Dermis microvascular lymphatic vessel endothelial cell (primary cell): ENCODE measurements at regions not wholly inside any gene's neighbourhood (a gene's known extent, or its start where the extent isn't known, plus 50 kb on each side); places are given as distances from the start of the nearest gene placed in this dataset.
"Not testable (repeated sequence)": the region's sequence is repeated elsewhere in the genome, so short reads cannot be mapped to it uniquely, and the experiment has no call there.

Experiments
- DNase-seq, 2 donors: peaks; one replicate each; pipeline versions ENCODE4 v3.0.0 to v3.0.0-alpha.2; 2010; ENCODE audit warnings: low read depth in 2 of 2

DNA sequence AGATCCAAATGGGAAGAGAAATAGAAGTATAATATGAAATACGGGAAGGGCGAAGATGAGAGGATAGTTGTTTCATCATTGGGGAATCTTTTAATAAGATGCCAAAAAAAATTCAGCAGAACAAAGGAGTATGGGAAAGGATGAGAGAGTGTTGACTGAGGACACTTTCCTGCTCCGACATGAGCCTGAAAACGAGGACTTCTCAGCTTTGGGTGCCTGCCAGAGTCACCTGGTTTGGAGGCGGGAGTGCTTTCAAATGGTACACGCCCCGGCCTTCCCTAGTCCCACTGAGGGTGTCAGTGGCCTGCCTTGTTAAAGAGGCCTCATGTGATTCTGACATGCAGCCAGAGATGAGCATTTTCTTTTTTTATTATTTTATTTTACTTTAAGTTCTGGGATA lies 250.9 kb downstream of the ANKRD60 start:
- no peak for DNase-seq

DNA sequence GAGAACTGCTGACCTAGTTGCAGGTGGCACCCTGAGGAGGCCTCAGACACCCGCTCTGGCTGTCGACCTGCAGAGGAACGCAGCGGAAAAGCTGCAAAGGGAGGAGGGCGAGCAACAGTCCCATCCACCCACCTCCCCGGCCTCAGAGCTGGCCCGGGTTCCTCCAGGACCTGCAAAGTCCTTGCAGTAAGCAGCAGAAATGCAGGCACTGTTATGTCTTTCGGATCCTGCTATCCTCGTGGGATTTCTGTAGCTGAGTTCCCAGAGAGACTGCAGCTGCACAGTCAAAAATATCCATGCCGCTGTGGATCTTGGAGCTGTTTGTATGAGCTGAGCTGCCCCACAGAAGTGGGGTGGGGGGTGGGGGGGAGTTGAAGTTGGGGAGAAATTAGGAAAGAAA lies 251.3 kb downstream of the ANKRD60 start:
- no peak for DNase-seq

DNA sequence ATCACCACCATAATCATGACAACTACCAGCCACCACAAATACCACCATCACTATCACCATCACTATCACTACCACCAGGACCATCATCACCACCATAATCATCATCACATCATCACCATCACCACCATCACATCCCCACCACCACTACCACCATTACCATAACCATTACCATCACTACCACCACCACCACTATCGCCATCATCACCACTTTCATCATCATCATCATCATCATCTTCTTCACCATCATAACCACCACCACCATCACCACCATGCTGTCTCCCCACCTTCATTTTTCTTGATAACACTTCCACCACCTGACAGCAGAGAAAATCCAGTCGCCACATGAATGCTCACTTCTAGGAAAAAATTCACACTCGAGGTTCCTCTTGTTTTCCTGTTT lies 253.6 kb downstream of the ANKRD60 start:
- no peak for DNase-seq

DNA sequence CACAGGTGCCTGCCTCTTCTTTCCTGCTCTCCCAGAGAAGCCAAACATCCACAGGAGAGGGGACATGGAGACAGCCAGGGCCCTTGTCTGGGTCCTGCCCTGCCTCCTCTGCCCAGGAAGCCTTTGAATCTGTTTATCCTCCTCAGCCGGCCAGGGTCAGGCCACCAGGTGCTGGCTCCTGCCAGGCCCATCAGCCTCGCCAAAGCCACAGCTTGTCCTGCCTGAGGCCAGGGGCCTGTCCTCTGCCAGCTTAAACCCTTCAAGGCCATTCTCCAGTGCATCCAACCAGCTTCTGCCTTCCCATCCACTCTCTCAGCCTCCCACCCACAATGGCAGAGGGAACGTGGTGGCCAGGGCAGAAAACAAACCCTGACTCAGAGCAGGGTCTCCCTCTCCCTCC lies 254.6 kb downstream of the ANKRD60 start:
- DNase-seq: no peak

DNA sequence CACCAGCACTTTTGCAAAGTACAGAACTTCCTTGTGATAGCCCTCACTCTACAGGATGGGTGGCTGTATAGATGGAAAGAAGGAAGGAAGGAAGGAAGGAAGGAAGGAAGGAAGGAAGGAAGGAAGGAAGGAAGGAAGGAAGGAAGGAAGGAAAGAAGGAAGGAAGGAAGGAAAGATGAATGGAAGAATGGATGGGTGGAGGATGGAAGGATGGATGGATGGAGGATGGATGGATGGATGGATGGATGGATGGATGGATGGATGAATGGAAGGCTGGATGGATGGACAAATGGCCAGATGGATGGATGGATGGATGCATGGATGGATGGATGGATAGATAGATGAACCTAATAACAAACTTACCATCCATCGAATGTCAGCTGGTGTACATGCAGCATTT lies 256.9 kb downstream of the ANKRD60 start:
- DNase-seq: not testable (repeated sequence)

DNA sequence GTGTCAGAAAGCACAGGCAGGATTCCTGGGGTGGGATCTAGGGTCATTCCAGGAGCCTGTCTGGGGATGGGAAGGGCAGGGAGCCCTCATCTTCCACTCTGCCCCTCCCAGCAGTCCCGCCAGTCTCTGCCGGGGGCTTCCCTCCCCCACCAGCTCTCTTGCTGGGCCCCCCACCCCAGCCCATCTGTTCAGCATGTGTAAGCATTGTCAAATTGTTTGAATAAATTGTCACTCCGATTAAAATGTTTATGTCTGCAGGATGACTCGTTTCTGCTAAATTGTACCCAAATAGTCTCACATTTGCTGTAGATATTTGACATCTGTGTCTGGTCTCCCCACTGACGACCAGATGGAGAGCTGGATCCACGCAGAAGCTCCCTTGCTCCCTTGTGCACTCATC lies 257.6 kb downstream of the ANKRD60 start:
- no peak for DNase-seq

DNA sequence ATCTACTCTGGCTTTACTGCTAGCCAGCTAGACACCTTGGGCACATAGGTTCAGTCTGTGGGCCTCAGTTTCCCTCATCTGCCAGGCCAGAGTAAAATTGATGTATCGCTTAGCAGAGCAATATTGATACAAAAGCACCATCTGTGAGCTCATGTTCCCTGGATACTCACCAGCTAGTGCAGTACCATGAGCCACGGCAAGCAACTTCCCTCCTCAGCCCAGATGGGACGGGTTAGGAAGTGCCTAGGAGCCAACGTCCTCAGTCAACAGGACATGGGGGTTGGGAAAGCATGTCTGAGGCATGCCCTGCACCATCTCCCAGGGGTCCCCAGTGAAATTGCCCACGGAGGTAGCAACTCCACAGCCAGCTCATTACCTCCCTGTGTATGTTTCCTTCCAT lies 258.3 kb downstream of the ANKRD60 start:
- DNase-seq: no peak

DNA sequence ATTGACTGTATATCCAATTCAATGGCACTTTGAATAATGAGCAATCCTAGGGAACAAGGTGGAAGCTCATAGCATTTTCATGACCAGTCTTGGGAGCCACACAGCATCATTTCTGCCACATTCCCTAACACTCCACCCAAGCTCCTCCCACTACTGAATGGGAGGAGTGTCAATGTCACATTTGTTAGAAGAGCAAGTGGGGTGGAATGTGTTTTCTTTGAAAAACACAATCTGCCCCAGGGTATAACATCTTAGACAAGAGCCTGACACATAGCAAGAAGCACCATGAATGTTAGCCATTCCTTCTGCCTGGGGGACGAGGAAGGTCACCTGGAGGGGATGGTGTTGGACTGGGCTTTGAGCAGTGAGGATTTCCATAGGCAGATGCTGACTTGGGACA lies 258.3 kb upstream of the PMEPA1 start:
- DNase-seq: no peak

DNA sequence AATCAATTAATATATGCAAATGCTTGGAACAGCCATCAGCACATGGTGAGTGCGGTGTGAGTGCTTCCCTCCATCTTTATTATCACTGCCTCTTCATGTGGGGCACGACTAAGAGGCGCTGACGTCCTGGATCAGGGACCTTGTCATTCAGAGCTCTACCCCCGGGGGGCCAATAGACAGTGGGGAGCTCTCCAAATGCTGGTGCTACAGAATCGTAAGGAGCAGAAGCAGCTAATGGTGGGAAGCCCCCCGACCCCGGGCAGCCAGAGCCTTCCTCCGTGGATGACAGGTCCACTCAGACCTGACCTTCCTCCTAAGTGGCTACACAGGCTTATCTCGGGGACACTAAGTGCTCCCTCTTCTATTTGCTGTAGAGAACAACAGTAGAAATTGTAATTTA lies 257.5 kb upstream of the PMEPA1 start:
- no peak for DNase-seq

DNA sequence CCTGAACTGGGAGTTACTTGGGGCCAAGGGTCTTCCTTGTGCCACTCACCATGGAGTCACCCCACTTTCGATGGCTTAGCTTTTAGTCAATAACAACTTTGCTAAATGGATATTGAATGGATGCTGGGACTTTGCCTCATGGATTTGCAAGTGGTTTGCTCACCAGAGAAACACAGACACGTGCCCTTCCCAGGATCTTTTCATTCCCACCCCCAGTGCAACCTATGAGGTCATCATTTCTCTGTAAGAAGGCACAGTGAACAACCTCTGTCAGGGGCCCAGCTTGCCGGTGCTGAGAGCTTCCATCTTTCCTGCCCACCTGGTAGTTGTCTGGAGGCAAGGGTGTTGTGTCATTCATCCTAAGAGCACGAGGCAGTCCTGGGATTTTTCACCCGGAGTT lies 256.8 kb upstream of the PMEPA1 start:
- DNase-seq: no peak

DNA sequence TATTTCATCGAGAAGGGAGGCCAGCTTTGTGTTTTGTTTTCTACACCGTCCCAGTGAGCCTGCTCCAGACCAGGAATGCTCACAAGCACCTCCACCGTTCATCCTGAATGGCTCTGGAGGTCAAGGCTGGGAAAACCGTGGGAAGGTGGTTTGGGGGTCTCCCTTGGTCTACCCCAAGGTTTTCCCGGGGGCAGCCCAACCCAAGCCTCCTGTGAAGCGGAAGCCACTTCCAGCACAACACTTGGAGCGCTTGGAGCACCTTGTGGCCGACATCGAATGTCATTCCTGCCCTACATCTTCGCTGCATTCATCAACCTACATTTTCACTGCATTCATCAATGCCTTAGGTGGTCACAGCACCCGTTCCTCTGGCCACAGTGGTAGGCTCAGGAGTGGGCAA lies 255.6 kb upstream of the PMEPA1 start:
- no peak for DNase-seq

DNA sequence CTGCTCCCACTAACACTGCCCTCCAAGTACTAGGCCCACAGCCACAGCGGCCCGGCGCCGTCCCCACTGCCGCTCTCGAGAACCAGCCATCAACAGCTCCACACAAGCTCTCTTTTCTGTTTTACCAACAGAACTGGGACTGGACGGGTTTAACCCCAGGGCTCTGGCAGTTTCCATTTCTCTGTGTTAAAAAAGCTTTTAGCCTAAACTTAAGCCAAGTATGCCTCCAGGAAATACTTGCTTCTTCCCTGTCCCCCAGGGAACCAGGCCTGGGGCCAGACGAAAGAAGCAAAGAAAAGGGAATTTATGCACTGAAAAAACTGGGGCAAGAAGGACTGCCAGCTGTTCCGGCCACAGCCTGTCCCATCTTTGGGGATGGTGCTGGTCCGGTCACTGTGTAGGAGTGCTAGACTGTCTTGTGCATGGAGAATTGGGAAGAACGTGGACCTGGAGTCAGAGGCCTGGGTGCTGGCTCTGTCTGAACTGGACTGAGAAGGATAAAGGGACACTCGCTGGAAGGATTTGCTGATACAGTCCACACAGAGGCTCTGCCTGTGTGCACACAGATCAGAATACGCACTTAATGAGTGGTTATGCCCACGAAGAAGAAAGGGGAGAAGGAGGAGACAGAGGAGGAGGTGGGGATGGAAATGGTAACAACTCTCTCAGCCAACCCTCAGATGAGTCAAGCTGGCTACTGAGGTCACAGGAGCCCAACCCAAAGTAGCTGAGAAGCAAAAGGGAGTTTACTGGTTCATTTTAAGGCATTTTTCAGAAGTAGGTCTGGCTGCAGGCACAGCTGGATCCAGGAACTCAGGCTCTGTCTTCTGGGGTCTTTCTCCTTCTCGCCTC lies 254.4 kb upstream of the PMEPA1 start:
- DNase-seq: no peak

DNA sequence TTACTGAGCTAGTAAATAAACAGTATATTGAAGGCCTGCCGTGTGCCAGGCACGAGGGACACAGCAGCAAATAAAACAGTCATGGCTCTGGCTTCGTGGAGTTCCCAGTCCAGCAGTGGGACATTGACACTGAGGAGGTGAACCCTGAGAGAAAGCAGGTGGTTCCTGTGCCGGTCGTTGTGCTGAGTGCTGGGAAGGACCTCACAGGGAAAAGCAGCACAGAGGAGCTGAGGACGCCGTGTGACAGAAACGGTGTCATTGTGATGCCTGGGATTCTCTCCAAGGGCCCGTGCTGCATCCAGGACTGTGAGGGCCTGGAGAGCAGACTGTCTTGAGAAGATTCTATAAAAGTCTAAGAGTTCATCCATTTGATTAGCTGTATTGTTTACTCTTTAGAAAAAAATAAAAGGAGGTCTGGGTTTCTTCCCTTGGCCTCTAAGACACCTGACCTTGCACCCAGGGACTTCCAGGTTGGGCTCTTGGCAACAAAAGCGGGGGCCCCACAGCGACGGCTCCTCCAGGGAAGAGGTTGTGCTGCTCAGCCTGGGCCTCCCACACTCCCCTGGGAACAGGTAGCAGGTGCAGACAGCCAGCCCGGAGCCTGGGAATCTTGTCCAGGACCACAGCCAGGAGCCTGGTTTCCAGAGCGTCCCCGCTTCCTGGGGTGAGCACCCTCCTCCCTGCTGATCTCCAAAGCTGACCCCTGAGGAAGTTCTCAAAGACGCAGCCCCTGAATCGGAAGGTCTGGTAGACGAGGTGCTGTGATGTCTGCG lies 251.2 kb upstream of the PMEPA1 start:
- DNase-seq: no peak

DNA sequence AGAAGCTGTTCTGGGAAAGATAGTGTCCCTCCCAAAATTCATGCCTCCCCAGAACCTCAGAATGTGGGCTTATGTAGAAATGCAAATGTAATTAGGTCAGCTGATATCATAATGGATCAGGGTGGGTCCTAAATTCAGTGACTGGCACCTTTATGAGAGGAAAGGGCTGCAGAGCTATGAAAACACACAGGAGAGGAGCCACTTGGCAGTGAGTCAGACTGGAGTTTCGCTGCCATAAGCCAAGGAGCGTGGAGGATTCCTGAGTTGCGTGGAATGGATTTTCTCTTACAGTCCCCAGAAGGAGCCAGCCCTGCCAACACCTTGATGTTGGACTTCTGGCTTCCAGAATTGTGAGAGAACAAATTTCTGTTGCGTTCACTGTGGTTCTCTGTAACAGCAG lies 249.8 kb upstream of the PMEPA1 start:
- no peak for DNase-seq

DNA sequence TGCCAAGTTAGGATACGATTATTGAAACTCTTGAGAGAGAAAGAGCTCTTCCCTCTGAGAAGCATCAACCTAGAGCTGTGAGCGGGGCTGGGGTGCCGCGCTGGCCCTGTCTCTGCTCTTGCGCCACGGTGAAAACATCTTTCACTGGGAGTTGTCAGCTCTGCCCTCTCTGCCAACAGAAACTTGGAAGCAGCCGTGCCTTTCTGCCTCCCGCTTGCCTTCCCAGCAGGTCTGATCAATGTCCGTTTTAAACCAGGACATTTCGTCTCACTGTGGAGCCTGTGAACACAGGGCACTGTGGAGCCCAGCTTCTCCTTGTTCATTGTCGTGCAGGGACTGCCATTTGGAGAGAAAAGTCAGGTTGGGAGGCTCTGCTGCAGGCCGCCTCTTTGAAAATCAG lies 249.2 kb upstream of the PMEPA1 start:
- no peak for DNase-seq

DNA sequence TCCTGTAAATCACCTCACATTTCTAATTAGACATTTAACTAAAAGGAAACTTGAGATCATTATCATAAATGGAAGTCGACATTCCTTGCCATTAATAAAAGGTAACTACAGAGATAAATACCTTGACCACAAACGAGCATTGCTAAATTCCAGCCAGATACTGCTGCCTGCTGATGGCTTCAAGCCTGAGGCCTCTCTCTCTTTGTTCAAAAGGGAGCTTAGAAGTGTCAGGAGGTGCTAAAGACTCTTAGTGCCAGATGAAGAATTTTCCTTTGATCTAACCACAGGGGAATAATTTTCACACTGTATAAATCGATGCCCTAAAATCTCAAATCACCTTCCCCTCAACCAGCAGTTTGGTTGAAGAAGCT lies 248.2 kb upstream of the PMEPA1 start:
- no peak for DNase-seq

DNA sequence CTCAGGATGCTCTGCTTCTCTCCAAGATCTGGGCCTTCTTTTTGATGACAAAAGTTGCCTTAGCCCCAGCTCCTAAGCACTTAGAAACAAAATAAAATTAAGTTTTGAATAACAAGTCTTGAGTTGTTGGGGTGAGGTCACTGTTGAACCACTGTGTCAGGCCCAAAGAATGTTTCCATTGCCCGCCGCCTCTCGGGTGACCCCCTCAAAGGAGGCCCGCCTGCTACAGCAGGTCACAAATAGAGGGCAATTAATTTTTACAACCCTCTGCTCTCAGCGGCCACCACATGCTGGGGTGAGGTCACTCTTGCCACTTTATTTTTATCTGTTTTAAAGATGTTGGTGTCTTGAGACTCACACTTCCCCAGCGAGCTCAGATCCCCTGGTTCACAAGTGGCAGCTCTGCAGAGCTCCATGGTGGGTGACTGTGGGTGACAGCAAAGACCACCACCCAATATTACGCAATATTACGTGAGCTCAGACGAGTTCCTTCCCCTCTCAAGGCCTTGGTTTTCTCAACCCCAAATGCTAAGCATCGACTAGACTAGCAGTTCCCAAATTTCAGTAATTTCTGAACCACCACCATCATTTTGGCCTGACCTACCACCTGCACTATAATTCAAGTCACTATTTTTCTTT lies 247.7 kb upstream of the PMEPA1 start:
- DNase-seq: no peak

DNA sequence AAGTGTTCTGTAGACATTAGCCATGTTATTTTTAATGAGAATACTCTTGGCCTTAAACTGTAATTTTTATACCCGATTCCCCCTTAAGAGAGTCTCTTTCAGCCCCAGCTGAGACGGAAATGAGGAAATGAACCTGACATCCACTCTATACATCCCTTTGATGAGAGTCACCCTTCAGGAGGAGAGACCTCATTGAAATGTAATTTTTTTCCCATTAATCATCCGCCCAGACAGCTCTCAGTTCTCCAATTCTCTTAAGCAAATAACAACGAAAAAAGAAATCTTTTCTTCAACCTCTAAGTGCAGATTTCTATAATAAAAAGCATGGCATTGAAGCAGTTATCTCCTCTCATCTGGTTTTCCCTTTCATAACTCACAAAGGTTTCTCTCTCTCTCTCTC lies 243.8 kb upstream of the PMEPA1 start:
- no peak for DNase-seq

DNA sequence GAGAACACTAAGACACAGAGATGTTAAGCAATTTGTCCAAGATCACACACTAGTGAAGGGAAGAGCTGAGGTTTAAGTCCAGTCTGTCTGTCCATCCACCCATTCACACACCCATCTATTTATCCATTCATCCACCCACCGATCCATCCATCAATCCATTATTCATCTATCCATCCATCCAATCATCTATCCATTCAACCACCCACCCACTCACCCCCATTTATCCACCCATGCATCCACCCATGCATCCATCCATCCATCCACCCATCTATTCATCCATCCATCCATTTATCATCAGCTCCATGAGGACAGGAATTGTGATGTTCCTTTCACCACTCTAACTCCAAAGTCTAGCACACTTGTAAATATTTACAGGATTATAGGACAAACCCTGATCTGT lies 242.3 kb upstream of the PMEPA1 start:
- no peak for DNase-seq

DNA sequence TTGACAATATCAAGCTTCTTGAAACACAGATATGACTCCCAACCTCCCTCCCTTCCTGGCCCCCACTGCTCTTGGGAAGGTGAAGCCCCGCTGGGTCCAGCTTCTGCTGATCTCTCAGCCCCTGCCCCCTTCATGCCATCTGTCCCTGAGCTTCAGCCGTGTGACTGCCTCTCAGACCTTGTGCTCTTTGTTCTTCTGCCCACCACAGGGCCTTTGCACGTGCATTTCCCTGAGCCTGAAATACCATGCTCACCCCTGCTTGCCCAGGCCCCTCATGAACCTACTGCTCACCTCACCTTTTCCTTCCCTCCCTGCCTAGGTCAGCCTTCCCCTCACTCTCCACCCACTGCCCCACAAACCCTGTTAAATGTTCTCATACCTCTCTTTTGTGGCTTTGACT lies 241.7 kb upstream of the PMEPA1 start:
- no peak for DNase-seq

DNA sequence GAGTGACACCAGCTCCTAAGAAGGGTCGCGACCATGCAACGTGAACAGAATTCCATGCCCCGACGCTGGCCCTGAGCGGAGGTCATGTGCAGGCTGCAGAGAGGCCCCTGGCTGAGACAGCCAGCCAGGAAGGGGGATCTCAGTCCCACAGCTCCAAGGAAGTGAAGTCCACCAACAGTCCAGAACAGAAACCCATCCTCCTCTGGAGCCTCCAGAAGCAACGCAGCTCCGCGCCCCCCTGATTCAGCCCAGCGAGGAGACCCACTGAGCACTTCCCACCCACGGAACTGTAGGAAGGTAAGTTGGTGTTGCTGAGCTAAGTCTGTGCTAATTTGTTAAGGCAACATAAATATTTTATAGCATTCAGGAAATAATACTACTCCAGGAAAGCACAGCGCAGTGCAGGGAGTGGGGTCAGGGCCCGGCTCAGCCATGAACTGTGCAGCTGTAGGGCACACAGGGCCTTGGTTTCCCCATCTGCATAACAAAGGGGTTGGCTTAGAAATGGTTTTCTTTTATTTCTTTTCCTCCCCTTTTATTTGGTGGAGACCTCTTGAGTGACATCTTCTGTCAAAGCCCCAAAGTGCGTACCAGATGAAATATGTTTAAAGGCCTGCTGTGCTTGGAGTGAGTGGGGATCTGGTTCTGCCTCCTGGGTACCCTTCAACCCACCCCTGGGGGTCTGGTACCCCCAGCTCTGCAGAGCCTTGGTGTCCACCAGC lies 241.1 kb upstream of the PMEPA1 start:
- no peak for DNase-seq
